ENCODE measurements at regions not wholly inside any gene's neighbourhood (a gene's known extent, or its start where the extent isn't known, plus 50 kb on each side); places are given as distances from the start of the nearest gene placed in this dataset.
"Not testable (repeated sequence)": the region's sequence is repeated elsewhere in the genome, so short reads cannot be mapped to it uniquely, and the experiment has no call there.

DNA sequence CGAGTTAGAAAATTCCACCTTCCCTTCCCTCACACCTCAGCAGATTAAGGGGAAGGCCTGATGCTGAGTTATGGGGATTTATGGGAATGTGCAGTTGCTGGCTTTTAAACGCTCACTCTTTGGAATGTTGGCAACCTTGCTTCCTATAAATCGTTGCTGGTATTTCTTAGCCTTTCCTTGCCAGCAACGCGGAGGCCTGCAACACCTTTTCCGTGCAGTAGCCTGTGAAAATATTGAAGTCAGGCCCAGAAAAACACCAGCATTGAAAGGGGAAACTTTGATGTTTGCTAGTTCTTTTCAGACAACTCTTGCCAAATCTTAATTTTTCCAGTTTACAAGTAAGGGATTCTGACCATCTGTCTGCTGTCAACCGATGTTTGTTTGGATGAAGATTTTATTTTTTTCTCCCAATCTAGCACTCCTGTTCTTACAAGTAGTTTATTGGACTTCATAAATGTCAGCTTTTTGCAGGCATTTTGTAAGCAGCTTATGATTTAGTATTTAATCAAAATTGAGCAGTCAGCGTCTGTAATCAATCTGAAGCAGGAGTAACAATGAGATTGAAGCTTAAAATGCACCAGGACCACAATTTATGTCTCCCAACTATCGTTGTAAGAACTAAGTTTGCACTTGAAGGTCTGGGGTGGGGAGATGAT is 251.0 kb downstream of the RPLP1 start:
- Mint-ChIP-seq H3K9me3 (peaks cover 3 to 10% (median 7%) of the 10 kb centered on the region in 3 donors), H3K4me1 (peaks cover 0 to under 1% (median 0%) of the 10 kb centered on the region in 3 donors)

DNA sequence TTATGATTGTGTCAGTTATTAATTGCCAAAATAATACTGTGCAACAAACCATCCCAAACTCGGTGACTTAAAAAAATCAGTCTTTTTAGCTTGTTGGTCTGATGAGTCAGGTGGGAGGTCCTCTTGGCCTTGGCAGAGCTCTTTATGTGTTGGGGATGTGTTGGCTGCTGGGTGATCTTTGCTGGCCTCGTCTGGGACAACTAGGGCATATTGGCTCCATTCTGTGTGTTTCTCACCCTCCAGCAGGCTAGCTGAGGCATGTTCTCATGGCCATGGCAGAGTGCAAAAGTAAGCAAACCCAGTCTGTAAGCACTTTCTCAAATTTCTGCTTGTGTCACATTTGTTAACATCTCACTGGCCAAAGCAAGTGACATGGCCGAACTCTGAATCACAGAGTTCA is 251.6 kb downstream of the RPLP1 start:
- peaks cover 7% of the 10 kb centered on the region for H3K36me3 Mint-ChIP-seq
- H3K4me3 Mint-ChIP-seq = no peak overlapping the region
- H3K4me1 Mint-ChIP-seq = no peaks in the 10 kb centered on the region
- peaks cover 1% of the 10 kb centered on the region for H3K27me3 Mint-ChIP-seq
- no peak overlapping the region for H3K27ac Mint-ChIP-seq
- H3K9me3 Mint-ChIP-seq = peaks cover 3 to 12% (median 10%) of the 10 kb centered on the region in 3 donors

More for the DNA sequence above, 251.0 kb downstream of the RPLP1 start:
- H3K27me3 Mint-ChIP-seq = peaks cover 1% of the 10 kb centered on the region
- H3K36me3 Mint-ChIP-seq = peaks cover 7% of the 10 kb centered on the region
- no peak overlapping the region for H3K27ac Mint-ChIP-seq
- H3K4me3 Mint-ChIP-seq = no peak overlapping the region

DNA sequence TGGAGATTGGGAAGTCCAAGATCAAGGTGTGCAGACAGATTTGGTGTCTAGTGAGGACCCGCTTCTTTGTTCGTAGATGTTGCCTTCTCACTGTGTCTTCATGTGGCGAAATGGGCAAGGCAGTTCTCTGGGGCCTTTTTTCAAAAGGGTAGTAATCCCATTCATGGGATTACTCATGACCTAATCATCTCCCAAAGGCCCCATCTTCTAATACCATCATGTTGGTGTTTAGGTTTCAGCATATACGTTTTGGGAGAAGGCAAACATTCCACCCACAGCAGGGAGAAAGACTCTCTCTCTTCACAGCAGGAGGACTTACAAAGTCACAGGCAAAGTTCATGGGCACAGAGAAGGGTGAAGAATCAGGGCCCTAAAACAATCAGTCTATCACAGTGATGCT is 252.1 kb downstream of the RPLP1 start:
- Mint-ChIP-seq H3K27ac (no peak overlapping the region), H3K9me3 (peaks cover 5 to 12% (median 10%) of the 10 kb centered on the region in 3 donors), H3K27me3 (peaks cover 1% of the 10 kb centered on the region), H3K4me3 (no peak overlapping the region), H3K36me3 (peaks cover 7% of the 10 kb centered on the region), H3K4me1 (no peaks in the 10 kb centered on the region)

DNA sequence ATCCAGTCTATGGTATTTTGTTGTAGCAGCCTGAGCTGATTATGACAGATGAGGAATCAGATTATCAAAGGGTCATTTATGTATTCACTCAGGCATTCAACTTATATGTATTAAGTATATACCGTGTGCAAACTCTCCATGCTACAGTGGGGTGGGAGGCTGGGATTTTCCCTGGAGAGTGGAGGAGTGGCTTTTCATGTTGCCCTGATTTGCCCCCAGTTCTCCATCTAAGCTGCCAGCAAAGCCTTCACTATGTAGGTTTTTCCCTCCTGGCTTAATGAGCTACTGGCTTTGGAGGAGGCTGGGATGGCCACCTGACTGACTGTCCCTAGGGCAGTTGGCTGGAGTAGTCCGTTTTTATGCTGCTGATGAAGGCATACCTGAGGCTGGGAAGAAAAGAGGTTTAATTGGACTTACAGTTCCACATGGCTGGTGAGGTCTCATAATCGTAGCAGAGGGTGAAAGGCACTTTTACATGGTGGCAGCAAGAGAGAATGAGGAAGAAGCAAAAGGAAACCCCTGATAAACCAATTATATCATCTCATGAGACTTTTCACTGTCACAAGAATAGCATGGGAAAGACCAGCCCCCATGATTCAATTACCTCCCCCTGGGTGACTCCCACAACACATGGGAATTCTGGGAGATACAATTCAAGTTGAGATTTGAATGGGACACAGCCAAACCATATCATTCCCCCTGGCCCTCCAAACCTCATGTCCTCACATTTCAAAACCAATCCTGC is 253.9 kb downstream of the RPLP1 start:
- H3K36me3 Mint-ChIP-seq = peaks cover 7% of the 10 kb centered on the region
- H3K9me3 Mint-ChIP-seq = peaks cover 5 to 12% (median 10%) of the 10 kb centered on the region in 3 donors
- H3K4me3 Mint-ChIP-seq = no peak overlapping the region
- H3K4me1 Mint-ChIP-seq = no peaks in the 10 kb centered on the region
- H3K27me3 Mint-ChIP-seq = peaks cover 1% of the 10 kb centered on the region
- H3K27ac Mint-ChIP-seq = no peak overlapping the region

GRCh38 chr15:69707241-69707640 is 254.6 kb downstream of the RPLP1 start:
- H3K4me3 Mint-ChIP-seq, H3K36me3 Mint-ChIP-seq, H3K4me1 Mint-ChIP-seq, H3K27me3 Mint-ChIP-seq, H3K27ac Mint-ChIP-seq: not testable (repeated sequence)
- peaks cover 5 to 12% (median 10%) of the 10 kb centered on the region in 3 donors for H3K9me3 Mint-ChIP-seq

- H3K4me3 Mint-ChIP-seq, H3K4me1 Mint-ChIP-seq, H3K27me3 Mint-ChIP-seq, H3K36me3 Mint-ChIP-seq, H3K27ac Mint-ChIP-seq: not testable (repeated sequence)
- peaks cover 5 to 12% (median 10%) of the 10 kb centered on the region in 3 donors for H3K9me3 Mint-ChIP-seq
Observed at GRCh38 chr15:69708436-69709122, 256.0 kb downstream of the RPLP1 start.

DNA sequence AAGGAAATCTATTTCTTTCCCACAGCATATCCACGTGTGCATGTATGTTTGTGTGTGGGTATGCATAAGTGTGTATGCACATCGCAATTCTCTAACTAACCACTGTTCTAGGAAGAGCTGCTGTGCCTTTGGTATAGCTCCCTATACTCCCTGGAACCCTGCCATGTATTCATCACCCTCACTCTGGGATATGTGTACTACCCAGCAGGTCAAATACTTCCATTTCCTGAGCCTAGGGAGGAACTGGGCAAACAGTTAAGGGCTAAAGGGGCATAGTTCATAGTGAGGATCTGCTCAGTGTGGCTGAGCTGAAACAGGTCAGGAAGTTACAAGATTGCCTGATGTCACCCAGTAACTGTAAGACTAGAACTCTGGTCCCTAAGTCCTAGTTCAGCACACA is 260.4 kb downstream of the RPLP1 start:
- H3K27me3 Mint-ChIP-seq = no peaks in the 10 kb centered on the region
- peak overlapping the region in 1 of 3 donors; percentile 12 for H3K27ac Mint-ChIP-seq
- H3K4me3 Mint-ChIP-seq = no peak overlapping the region

DNA sequence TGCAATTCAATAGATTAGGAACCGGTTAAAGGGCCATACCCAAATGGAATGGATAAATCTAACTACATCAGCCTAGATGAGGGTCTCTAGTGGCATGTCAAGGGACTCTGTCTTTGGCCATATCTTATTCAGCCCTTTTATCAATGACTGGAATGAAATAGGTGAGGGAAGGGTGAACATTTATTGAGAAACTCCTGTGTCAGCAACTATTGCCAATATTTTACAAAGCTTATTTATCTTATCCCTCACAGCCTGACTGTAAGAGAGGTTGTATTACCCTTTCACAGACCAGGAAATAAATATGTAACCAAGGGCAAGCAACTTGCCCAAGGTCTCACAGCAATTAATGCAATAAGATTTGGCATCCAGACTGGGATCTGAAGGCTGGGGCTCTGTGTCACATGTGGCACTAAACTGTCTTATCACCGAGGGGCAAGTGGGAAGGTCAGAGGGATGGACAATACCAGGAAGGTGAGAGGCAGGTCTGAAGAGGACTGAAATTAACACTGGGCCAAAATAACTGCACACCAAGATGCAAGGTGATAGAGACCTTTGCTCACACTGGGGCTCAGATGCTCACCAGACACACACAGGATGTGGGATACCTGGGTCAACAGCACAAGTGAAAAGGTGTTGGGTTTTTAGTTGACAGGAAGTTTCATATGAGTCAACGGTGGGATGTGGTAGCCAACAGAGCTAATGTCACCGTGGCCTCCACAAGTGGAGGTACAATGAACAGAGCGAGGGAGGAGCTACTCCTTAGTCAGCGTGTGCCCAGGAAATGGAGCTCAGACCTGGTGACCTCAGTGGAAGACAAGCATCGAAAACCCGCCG is 261.3 kb downstream of the RPLP1 start:
- H3K27ac Mint-ChIP-seq = peak overlapping the region in 2 of 3 donors; percentile 2 to 12
- peak overlapping the region in 2 of 4 donors; percentile 18 to 73 for H3K4me3 Mint-ChIP-seq
- no peaks in the 10 kb centered on the region for H3K27me3 Mint-ChIP-seq
- H3K9me3 Mint-ChIP-seq = peaks cover 0 to 2% (median 2%) of the 10 kb centered on the region in 3 donors
- H3K4me1 Mint-ChIP-seq = peaks cover 12 to 23% (median 20%) of the 10 kb centered on the region in 3 donors
- H3K36me3 Mint-ChIP-seq = no peaks in the 10 kb centered on the region

More for the DNA sequence above, 260.4 kb downstream of the RPLP1 start:
- Mint-ChIP-seq H3K9me3 (peaks cover 2 to 11% (median 6%) of the 10 kb centered on the region in 3 donors), H3K4me1 (peaks cover 10 to 19% (median 18%) of the 10 kb centered on the region in 3 donors), H3K36me3 (peaks cover 4% of the 10 kb centered on the region)

GRCh38 chr15:69715210-69715609 is 262.6 kb downstream of the RPLP1 start:
- Mint-ChIP-seq H3K9me3 (no peaks in the 10 kb centered on the region), H3K27me3 (no peaks in the 10 kb centered on the region), H3K36me3 (no peaks in the 10 kb centered on the region), H3K4me1 (peaks cover 20 to 34% (median 32%) of the 10 kb centered on the region in 3 donors), H3K27ac (no peak overlapping the region), H3K4me3 (no peak overlapping the region)

- Mint-ChIP-seq H3K27ac (peak overlapping the region in 1 of 3 donors; percentile 76), H3K4me1 (peaks cover 29 to 54% (median 43%) of the 10 kb centered on the region in 3 donors), H3K36me3 (no peaks in the 10 kb centered on the region), H3K4me3 (no peak overlapping the region), H3K9me3 (no peaks in the 10 kb centered on the region), H3K27me3 (no peaks in the 10 kb centered on the region)
Observed at GRCh38 chr15:69718436-69718835, 265.8 kb downstream of the RPLP1 start.

GRCh38 chr15:69718916-69719315 is 266.3 kb downstream of the RPLP1 start:
- H3K9me3 Mint-ChIP-seq = no peaks in the 10 kb centered on the region
- H3K27ac Mint-ChIP-seq = peak overlapping the region; percentile 76 to 92 (median 84)
- H3K4me1 Mint-ChIP-seq = peaks cover 28 to 51% (median 40%) of the 10 kb centered on the region in 3 donors
- H3K36me3 Mint-ChIP-seq = no peaks in the 10 kb centered on the region
- no peak overlapping the region for H3K4me3 Mint-ChIP-seq
- H3K27me3 Mint-ChIP-seq = no peaks in the 10 kb centered on the region

DNA sequence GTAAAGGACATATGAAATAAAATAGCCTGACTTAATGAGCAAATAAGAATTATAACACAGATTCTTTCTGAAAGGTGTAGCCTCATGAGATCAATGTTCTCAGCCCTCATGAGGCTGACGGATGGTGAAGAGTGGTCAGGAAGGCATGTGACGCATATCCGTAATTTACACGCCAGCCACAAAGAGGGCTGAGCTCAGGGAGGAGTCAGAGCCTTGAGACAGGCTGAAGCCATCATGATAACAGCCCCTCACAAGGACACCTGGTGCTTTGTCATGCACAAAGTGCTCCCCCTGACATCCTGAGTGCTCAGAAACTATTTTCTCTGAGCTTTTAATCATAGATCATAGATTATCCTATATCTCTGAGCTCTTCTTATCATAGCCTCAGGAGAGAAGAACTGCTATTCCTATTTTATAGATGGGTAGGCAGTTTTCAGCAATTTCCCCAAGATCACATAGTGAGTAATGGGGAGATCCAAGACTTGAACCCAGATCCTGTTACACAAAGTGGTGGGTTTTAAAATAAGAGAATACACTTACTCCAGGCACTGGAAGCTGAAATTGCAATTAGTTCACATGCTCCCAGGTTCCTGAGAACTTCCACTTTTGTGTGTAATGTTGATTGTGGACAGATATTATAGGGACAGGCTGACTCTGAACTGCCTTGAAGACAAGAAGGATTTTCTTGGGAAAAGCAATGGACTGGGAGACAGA is 267.1 kb downstream of the RPLP1 start:
- peak overlapping the region; percentile 76 to 92 (median 84) for H3K27ac Mint-ChIP-seq

GRCh38 chr15:69720536-69720935 is 267.9 kb downstream of the RPLP1 start:
- H3K27me3 Mint-ChIP-seq = no peaks in the 10 kb centered on the region
- H3K4me3 Mint-ChIP-seq = peak overlapping the region in 1 of 4 donors; percentile 80
- H3K4me1 Mint-ChIP-seq = peaks cover 28 to 42% (median 30%) of the 10 kb centered on the region in 3 donors
- no peaks in the 10 kb centered on the region for H3K9me3 Mint-ChIP-seq
- H3K27ac Mint-ChIP-seq = peak overlapping the region in 2 of 3 donors; percentile 76 to 78
- H3K36me3 Mint-ChIP-seq = peaks cover 3% of the 10 kb centered on the region

More for the DNA sequence above, 267.1 kb downstream of the RPLP1 start:
- Mint-ChIP-seq H3K4me3 (peak overlapping the region in 3 of 4 donors; percentile 1 to 51 (median 35)), H3K4me1 (peaks cover 24 to 45% (median 34%) of the 10 kb centered on the region in 3 donors), H3K9me3 (no peaks in the 10 kb centered on the region), H3K27me3 (no peaks in the 10 kb centered on the region), H3K36me3 (no peaks in the 10 kb centered on the region)

DNA sequence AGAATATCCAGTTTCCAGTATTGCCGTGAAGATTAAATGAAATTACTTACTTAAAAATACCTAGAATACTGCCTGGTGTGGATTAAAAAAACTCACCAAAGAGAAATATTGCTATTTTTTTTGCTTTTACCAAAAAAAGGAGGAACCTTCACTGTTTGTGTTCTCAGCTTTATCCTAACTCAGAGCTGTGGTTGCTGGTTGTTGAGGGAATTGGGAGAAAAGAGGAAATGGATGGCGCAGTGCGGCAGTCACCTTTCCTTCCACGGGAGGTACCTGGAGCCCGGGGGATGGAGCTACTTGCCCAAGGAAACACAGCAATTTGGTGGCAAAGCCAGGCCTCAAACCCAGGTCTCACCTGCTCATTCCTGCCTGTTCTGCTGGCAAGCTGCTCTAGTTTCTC is 270.3 kb downstream of the RPLP1 start:
- Mint-ChIP-seq H3K36me3 (peaks cover 3% of the 10 kb centered on the region), H3K9me3 (peaks cover 0 to 2% (median 0%) of the 10 kb centered on the region in 3 donors), H3K4me1 (peaks cover 33 to 48% (median 34%) of the 10 kb centered on the region in 3 donors), H3K4me3 (no peak overlapping the region), H3K27ac (no peak overlapping the region), H3K27me3 (peaks cover 2% of the 10 kb centered on the region)

Measured in IgD-negative memory B cell (primary cell).